ENCODE measurements at regions not wholly inside any gene's neighbourhood (a gene's known extent, or its start where the extent isn't known, plus 50 kb on each side); places are given as distances from the start of the nearest gene placed in this dataset.

GRCh38 chr1:70738624-70739023 lies 309.0 kb downstream of the PTGER3 start:
- Histone ChIP-seq H2AK5ac (ENCODE audit: insufficient read length, low read length) (no peak overlapping the region), H3T11ph (ENCODE audit: low read length) (no peak overlapping the region), H4K5ac (ENCODE audit: insufficient read length, low read depth, low read length) (no peak overlapping the region), H3K23ac (ENCODE audit: insufficient read length, low read depth, low read length) (no peak overlapping the region), H2BK12ac (ENCODE audit: insufficient read length, low read depth, low read length) (no peak overlapping the region), H2BK15ac (ENCODE audit: low read depth, low read length) (no peak overlapping the region), H3K27ac (ENCODE audit: insufficient read length, low read depth, low read length) (no peak overlapping the region), H3K56ac (ENCODE audit: insufficient read length, low read depth, low read length) (no peak overlapping the region), H2AFZ (ENCODE audit: low read length) (no peak overlapping the region), H3K14ac (ENCODE audit: insufficient read depth, low read length) (no peak overlapping the region), H4K91ac (ENCODE audit: insufficient read length, low read depth, low read length) (no peak overlapping the region), H3K9ac (ENCODE audit: extremely low read depth, insufficient read length, low read length) (no peak overlapping the region), H3K4me2 (ENCODE audit: insufficient read depth, insufficient read length, low read length) (no peak overlapping the region), H4K20me1 (ENCODE audit: control insufficient read depth, insufficient read depth, insufficient read length) (no peaks in the 10 kb centered on the region), H3K18ac (ENCODE audit: insufficient read length, low read depth, low read length) (no peak overlapping the region), H3K27me3 (ENCODE audit: insufficient read depth, low read length) (no peaks in the 10 kb centered on the region), H4K8ac (replicated peaks; ENCODE audit: insufficient read length, low read depth, low read length) (no peak overlapping the region), H3K79me2 (ENCODE audit: insufficient read depth, low read length) (no peaks in the 10 kb centered on the region), H3K9me3 (ENCODE audit: control insufficient read depth, low read depth, low read length) (no peaks in the 10 kb centered on the region), H3K4ac (ENCODE audit: low read depth, low read length) (no peak overlapping the region), H2BK20ac (ENCODE audit: low read depth, low read length, poor library complexity, severe bottlenecking) (no peak overlapping the region), H2BK5ac (ENCODE audit: insufficient read length, low read length) (no peak overlapping the region), H3K79me1 (ENCODE audit: insufficient read depth, low read depth, low read length, poor library complexity, severe bottlenecking) (no peaks in the 10 kb centered on the region), H2BK120ac (ENCODE audit: low read depth, low read length, poor library complexity, severe bottlenecking) (no peak overlapping the region), H3K4me1 (ENCODE audit: insufficient read depth, low read length) (no peaks in the 10 kb centered on the region), H3K23me2 (ENCODE audit: insufficient read length, low read depth, low read length, poor library complexity, severe bottlenecking) (no peaks in the 10 kb centered on the region)
- DNase-seq, result no peak
- no CpG with 5 or more reads among the region's 3 CpGs for WGBS (ENCODE audit: extremely low coverage, insufficient read length, low lambda C conversion rate)
- Mint-ChIP-seq H3K27me3 (ENCODE audit: low read depth) (no peaks in the 10 kb centered on the region; the same call in 1 of the 2 replicates), H3K4me3 (no peak overlapping the region), H3K27ac (no peak overlapping the region), H3K36me3 (ENCODE audit: insufficient read depth in 1 of 3, low read depth in 3 of 3) (no peaks in the 10 kb centered on the region; a peak in 1 of 7 replicates), H3K4me1 (peaks cover 2% of the 10 kb centered on the region in 2 experiments; a peak in 1 of 4 replicates), H3K9me3 (peaks cover 6% of the 10 kb centered on the region in 2 experiments; a peak in 3 of 5 replicates)
- no peak for TF ChIP-seq CTCF (conservative IDR thresholded peaks at IDR 0.05)

Data from H9 (cell line).